ENCODE measurements at regions not wholly inside any gene's neighbourhood (a gene's known extent, or its start where the extent isn't known, plus 50 kb on each side); places are given as distances from the start of the nearest gene placed in this dataset.
"Not testable (repeated sequence)": the region's sequence is repeated elsewhere in the genome, so short reads cannot be mapped to it uniquely, and the experiment has no call there.

DNA sequence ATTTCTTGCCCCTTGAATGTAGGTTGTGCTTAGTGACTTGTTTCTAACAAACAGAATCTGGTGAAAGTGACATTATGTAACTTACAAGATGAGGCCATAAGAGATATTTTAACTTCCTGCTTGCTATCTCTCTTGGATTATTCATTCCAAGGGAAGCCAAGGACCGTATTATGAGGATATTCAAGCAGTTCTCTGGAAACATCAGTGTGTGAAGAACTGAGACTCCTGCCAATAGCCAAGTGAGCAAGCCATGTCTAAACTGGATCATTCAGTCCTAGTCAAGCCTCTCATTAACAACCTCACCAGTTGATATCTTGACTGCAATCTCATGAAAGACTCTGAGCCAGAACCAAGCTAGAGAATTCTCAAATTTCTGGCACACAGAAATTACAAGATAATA is 765.1 kb upstream of the SLC8A1 start:
- DNase-seq (ENCODE audit: insufficient read length, low spot score) (no peak), FAIRE-seq (no peak)

DNA sequence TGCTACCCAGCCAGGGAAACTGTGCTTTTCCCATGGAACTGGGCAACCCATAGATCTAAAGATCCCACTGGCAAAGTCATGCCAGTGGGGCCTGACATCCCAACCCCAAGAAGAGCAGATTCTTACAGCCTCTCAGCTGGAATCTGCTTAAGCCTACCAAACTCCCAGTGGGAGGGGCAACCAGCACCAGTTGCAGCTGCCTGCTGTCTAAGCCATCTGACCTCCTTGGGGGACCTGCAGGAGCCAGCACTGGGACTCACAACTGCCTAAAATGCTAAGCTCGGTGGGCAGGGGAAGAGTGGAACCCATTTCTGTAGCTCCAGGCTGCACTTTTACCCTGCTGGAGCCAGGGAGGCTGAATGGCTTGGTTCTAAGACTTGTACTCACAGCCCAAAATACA is 770.7 kb upstream of the SLC8A1 start:
- no peak for DNase-seq (ENCODE audit: insufficient read length, low spot score)
- FAIRE-seq = no peak

DNA sequence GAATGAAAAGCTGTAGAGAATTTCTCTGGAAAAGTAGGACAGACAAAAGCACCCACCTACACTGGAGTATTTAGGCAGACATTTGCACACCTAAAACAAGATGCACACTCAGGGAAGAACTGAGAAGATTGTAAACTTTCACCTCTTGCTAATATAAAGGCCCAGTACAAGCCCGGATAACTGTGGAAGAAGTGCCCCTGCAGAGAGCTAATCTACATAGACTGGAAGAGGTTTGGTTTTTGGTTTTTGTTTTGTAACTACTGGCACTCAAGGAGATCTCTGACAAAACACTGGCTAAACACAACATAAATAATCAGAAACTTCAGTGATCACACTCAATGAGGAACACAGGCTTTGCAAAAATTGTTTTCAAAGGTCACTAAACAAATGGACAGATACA is 782.2 kb upstream of the SLC8A1 start:
- FAIRE-seq (no peak), DNase-seq (ENCODE audit: insufficient read length, low spot score) (no peak)

DNA sequence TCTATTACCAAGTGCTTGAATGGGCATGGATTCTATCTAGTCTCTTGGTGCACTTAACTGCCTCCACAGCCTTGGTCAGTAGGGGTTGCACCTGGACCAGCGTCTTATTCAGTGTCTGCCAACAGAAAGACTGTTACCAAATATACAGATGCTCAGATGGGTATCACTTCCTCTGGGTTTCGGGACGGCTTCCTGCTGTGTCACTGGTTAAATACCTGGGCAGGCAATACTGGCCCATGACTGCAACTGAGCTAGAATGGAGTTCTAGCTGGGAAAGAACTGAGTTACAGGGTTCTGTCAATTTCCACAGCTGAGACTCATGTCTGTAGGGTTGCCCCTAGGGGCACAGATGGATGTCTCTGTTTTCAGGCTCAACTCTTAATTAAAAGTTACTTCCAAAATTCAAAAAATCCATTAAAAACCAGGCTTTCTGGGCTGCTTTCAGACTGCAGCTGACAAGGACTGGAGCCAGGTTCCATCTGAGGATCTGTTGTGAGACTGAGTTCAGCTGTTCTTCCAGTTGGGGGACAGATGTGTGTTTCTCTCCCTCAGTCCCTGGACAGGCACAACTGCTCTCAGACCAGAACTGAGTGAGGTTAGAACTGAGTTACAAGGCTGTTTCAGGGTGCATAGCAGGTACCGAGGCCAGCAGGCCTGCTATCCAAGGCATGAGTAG is 789.6 kb upstream of the SLC8A1 start:
- DNase-seq (ENCODE audit: insufficient read length, low spot score) (no peak), FAIRE-seq (no peak)

DNA sequence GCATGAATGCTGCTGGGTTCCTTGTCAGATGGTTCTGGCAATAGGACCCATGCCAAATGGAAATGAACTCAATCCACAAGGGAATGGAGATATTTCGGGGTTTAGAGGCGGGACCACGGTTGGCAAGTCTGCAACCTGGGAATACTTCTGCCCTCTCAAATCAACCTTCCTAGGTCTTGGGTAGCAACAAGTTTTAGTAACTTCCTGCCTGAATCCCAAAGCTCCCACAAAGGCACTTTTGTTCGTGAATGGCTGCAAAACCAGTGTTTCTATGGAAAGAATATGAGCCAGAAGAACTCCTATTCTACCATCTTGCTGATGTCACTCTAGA is 790.1 kb upstream of the SLC8A1 start:
- no peak for FAIRE-seq
- no peak for DNase-seq (ENCODE audit: insufficient read length, low spot score)

DNA sequence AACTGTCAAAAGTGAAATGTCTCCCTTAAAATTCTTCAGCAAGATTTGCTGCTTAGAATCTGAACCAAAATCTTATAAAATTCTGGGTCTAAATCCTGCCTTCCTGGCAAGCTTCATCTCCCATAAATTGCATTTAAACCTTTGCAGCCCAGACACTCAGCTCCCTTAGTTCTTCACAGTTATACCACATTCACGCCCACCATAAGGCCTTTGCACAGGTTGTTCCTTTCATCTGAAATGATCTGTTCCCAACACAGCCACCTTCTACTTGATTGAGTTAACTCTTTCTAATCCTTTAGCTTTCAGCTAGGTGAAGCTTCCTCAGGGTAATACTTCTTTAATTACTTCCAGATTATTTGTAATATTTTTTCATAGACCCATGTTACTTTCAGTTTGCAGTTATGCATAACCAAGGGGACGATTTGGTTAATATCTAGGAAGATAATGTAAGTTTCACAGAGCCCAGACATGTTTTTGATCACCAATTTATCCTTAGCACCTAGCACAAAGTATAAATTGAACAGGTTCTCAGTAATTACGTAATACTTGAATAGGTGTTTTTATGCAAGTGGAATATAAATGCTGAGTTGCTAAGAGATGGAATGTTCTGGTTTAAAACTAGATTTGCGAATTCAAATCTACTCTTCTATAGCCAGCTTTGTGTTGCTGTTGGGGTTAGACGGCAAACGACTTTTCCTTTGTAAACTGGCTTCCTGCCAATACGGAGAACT is 779.7 kb upstream of the PKDCC start:
- FAIRE-seq (no peak), DNase-seq (ENCODE audit: insufficient read length, low spot score) (no peak)

DNA sequence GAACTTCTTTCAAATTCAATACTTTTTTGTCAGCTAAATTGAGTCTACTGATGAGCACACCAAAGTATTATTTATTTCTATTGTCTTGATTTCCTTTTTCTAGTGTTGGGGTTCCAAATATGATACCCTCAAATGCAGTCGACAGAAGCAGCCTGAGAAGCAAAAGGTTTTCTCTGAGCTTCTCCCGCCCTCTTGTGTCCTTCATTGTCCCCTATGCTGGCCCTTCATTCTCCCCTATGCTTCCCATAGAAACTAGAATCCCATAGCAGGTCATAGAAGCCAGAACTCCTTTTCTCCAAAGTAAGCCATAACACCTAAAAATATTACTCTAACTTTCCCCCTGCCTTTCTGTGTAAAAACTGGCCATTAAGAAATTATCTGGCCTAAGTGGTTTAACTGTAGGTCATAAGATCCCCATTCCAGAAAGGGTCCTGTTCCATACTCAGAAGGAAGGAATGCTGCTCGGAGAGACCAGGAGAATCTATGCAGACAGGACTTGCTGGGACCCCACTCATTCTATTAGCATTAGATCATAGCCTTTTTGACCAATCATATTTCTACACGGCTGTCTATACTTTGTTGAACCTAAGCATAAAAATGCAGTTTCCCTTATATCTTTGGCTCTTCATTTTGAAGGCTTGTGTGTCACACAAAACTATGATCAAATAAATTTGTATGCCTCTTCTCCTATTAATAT is 764.6 kb upstream of the PKDCC start:
- DNase-seq (ENCODE audit: insufficient read length, low spot score) = no peak
- no peak for FAIRE-seq

DNA sequence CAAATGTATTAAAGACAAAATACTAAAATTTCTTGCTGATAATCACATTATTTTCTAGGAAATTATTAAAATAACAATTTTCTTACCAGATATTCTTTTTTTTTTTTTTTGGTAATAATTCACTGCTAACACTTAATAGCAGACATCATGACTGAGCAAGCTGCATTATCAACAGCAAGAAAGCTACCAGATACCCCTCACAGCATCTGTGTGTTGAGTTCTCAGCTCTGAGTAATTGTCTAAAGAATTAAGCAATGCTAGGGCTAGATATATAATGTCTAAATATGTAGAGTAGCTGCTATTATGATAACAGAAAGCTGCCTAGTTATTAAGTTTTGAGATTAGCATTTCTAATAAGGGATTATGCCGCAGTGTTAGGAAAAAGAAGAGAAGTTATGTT is 754.3 kb upstream of the PKDCC start:
- FAIRE-seq = no peak

DNA sequence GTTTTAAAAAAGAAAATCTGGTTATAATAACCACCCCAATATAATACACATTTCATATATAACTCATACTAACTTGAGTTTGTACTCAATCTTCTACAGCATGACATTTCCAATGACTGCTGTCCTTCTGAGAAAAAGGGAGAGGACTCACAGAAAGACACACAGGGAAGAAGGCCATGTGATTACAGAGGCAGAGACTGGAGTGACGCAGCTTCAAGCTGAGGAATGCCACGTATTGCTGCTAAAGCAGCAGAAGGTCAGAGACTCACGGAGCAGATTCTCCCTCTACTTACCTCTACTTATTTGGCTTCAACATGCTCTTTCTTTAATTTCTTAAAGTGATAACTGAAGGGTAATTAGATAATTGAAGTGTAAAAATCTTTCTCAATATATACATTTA is 753.5 kb upstream of the PKDCC start:
- no peak for DNase-seq (ENCODE audit: insufficient read length, low spot score)

More for the DNA sequence above, 754.3 kb upstream of the PKDCC start:
- no peak for DNase-seq (ENCODE audit: insufficient read length, low spot score)

DNA sequence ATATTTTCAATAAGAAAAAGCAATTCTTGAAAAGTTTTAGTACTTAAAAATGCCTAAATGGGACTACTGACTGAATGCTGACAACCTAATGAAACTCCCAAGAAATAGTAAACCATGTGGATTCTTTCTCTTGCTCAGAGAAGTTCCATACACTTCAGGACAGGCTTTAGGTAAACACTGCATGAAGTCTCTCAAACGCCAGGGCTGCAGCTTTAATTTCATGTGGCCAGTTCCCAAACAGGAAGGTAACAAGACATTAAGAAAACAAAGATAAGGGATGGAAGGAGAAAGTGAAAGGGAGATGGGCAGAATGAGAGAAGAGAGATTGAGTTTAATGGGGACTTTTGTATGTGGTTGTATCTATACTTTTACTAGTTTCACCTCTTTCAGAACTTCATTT is 734.7 kb upstream of the PKDCC start:
- DNase-seq (ENCODE audit: insufficient read length, low spot score) (no peak), FAIRE-seq (no peak)

More for the DNA sequence above, 753.5 kb upstream of the PKDCC start:
- FAIRE-seq = no peak

DNA sequence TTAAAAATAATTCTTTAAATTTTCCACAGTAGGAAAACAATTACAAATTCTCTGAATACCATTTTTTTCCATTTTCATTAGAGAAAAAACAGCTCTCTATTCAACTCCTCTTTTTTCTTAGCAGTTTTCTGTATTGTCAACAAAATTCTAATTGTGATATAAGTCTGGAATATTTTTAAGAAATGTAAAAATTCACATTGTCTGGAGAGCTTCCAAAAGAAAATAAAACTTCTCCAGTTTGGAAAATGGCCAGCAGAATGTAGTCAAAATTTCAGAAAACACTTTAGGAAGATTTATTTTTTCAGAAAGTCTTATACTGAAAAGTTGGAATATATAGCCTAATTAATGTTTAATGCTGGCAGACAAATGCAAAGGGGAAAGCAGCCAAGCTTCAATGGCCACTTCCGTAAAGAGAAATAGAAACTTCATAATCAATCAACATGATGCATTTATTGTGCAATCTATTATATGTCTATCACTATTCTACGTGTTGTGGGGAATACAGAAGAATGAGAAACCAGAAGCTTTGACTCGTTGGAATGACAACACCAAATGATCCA is 733.2 kb upstream of the PKDCC start:
- DNase-seq (ENCODE audit: insufficient read length, low spot score) (no peak), FAIRE-seq (no peak)

DNA sequence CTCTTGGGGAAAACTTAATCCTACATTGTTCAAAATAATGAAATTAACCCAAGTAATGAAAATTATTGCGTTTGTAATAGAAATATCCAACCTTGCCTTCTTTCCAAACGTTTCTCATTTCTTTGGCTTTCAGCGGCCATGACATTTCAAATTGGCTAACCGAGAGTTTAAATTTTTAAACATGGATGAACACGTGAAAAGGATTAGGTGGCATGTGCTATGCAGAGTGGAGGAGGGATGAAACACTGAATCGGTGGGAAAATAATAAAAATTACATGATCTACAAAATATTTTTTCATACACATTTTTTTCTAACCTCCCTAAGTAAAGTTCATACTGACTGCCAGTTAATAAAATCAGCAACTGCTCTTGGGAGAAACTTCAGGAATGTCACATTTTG is 728.4 kb upstream of the PKDCC start:
- DNase-seq (ENCODE audit: insufficient read length, low spot score) (no peak), FAIRE-seq (no peak)

DNA sequence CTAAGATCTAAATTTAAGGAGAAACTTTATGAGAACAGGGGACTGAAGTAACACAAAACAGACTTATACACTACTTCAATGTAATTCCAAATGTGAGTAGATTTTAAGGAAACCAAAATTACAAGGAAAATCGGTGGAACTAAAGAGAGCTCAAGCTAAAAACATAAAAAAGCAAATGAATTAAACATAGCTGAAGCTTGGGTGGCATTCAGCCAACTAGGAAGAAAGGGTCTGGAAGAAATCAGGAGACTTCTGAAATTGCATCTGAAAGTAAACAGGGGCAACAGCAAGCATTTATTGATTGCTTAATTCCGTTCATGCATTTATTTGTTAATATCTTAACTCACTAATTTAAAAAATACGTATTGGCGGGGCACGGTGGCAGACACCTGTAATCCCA is 727.3 kb upstream of the PKDCC start:
- FAIRE-seq (no peak), DNase-seq (ENCODE audit: insufficient read length, low spot score) (no peak)

DNA sequence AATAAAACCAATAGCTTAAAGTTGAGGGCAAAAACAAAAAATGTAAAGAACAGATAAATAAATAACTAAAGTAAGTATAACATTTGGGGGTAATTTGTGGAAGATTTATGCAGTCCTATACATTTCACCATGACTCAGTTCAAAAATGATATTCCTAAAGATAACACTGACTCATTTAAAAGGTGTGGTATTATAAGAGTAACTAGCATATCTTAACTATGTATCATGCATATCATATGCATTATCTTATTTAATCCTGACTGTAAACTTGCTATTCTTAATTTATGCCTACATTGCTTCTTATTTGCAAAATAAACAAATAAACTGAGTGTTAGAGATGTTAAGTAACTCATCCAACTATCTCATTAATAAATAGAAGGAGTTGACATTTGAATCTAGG is 726.5 kb upstream of the PKDCC start:
- FAIRE-seq = no peak
- DNase-seq (ENCODE audit: insufficient read length, low spot score) = no peak

DNA sequence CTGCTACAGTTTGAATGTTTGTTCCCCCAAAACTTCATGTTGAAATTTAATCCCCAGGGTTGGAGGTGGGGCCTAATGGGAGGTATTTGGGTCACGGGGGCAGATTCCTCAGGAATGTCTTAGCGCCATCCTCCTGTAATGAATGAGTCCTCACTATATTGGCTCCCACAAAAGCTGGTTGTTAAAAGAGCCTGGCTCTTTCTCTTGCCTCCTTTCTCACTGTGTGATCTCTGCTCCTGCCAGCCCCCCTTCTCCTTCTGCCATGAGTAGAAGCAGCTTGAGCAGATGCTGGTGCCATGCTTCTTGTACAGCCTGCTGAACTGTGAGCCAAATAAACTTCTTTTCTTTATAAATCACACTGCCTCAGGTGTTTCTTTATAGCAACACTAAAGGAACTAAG is 721.0 kb upstream of the PKDCC start:
- DNase-seq (ENCODE audit: insufficient read length, low spot score) (no peak), FAIRE-seq (no peak)

DNA sequence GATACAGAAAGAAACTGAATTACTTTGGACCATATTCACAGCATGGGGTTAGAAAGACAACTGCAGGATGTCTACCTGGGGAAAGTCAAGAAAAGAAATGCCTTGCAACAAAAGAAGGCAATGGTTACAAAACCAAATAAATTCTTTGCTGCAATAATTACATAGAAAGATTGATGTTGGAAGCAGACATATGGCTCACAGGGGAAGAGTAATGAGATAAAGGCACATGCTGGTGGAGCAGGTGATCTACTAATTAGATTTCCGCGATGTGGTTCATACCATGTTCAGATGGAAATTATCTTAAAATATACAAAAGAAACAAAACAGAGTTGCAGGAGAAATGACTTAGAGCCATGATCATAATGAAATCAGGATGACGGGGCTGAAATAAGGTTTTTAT is 718.8 kb upstream of the PKDCC start:
- no peak for DNase-seq (ENCODE audit: insufficient read length, low spot score)
- FAIRE-seq = no peak

DNA sequence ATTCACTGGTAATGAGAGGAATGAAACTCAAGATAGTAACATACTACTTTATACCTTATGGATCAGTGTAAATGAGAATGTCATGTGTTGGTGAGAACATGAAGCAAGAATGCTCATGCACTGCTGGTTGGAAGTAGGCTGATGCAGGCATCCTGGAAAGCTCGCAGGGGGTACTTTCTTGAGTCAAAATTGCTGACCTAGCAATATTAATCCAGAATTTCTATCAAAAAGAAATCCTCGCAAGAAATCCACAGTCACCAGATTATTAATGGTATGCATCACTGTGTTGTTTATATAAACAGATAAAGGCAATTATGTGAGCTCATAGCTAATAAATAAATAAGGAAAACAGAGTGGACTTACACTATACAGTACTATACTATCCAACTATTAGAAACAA is 713.7 kb upstream of the PKDCC start:
- no peak for FAIRE-seq
- DNase-seq (ENCODE audit: insufficient read length, low spot score) = no peak

DNA sequence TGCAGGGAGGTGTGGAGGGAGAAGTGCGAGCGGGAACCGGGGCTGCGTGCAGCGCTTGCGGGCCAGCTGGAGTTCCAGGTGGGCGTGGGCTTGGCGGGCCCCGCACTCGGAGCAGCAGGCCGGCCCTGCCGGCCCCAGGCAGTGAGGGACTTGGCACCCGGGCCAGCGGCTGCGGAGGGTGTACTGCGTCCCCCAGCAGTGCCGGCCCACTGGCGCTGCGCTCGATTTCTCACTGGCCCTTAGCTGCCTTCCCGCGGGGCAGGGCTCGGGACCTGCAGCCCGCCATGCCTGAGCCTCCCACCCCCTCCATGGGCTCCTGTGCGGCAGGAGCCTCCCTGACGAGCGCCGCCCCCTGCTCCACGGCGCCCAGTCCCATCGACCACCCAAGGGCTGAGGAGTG is 712.2 kb upstream of the PKDCC start:
- not testable (repeated sequence) for FAIRE-seq; DNase-seq (ENCODE audit: insufficient read length, low spot score)

DNA sequence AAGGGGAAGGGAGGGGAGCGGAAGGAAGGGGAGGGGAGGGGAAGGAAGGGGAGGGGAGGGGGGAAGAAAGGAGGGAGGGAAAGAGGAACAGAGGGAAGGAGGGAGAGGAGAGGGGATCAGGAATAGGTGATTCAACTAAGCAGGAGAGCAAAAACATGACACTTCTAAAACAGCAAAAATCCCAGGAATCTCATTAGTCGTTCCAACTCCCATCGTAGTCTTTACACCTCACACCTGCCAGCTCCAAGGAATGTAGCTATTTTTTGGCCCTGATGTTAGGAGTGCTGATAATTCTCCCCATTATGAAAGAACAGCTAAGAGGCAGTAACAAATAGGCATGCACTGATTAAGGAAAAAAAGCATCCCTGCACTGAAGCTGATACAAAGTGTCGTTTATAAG is 709.9 kb upstream of the PKDCC start:
- FAIRE-seq (no peak), DNase-seq (ENCODE audit: insufficient read length, low spot score) (no peak)

DNA sequence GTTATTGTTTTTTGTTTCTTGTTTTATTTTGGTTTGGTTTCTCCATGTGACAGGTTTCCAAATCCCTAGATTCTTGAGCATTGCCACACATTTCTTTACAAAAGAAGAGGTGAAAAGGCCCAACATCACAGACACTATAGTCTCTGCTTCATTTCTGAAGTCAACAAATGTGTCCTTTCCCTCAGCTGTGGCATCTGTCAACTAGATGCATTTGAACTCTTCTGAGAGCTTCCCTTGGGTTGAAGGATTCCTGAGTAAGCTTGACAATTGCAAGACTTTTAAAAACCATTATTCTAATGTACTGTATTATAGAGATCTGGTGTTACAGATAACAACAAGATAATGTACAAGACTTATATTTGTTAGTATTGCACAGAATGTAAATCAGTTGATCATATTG is 703.3 kb upstream of the PKDCC start:
- no peak for FAIRE-seq
- DNase-seq (ENCODE audit: insufficient read length, low spot score) = no peak

DNA sequence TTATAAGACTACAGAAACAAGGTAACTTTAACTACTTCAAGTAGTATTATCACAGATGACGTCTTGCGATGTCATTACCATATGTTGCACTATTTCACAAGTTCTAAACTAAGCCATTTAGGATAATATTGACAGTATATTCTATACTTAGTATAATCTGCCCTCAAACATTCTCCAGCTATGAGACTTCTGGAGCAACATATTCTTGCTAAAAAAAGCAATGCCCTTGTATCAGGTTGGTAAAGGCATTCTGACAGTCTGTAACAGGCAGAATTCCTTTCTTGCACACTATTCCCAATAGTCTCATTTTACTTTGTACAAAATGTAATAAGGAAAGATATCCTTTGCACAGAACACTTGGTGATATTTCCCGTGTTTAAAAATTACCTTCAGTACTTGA is 694.8 kb upstream of the PKDCC start:
- FAIRE-seq (no peak), DNase-seq (ENCODE audit: insufficient read length, low spot score) (no peak)

DNA sequence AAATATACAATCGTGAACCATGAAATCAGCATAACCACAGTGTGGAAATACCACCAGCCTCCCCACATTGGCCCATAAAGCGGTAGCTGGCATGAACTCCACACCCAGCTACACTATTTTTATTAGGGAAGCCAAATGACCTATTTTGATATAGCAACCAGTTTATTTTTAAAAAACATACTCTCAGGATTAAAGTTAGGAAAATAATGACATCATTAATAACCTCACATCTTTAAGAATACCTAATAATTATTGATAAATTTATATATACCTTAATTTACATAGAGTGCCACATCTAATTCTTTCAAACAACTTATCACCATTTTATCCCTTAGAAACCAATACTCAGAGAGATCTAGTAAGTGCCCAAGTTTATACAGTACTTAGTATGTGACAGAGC is 692.0 kb upstream of the PKDCC start:
- DNase-seq (ENCODE audit: insufficient read length, low spot score) (no peak), FAIRE-seq (no peak)

Data from GM19239 (cell line).